B cell (primary cell): ENCODE measurements at regions not wholly inside any gene's neighbourhood (a gene's known extent, or its start where the extent isn't known, plus 50 kb on each side); places are given as distances from the start of the nearest gene placed in this dataset.

ENCODE experiments used
- CTCF ChIP-seq: fragments of 200-600 bp; IDR thresholded peaks from one replicate; pipeline ENCODE4 v1.8.0; 2022; ENCODE audit warnings: antibody characterized with exemption, mild to moderate bottlenecking
- EZH2 ChIP-seq: IDR thresholded peaks from 2 replicates; pipeline ENCODE4 v1.6.1; 2012; ENCODE audit warnings: borderline replicate concordance, low read depth, mild to moderate bottlenecking, moderate library complexity, low read length; ENCODE audit not compliant: insufficient read depth, poor library complexity, severe bottlenecking

GRCh38 chr6:109314313-109314712, 68.0 kb downstream of the CD164 start:
- TF ChIP-seq CTCF, result no peak
- TF ChIP-seq EZH2, result no peak
